Osteoblast (primary cell): ENCODE measurements at regions not wholly inside any gene's neighbourhood (a gene's known extent, or its start where the extent isn't known, plus 50 kb on each side); places are given as distances from the start of the nearest gene placed in this dataset.

Experiments used
- DNase-seq: peaks from one replicate; pipeline ENCODE4 v3.0.0; 2011; ENCODE audit warnings: low spot score, mixed read lengths; ENCODE audit not compliant: insufficient read length; ENCODE audit errors: missing footprints
- H2AFZ ChIP-seq: 2 replicates; pipeline ENCODE4 v1.6.0; 2011; ENCODE audit warnings: mild to moderate bottlenecking, low read length
- H3K27ac ChIP-seq: 2 replicates; pipeline ENCODE4 v1.5.1; 2011; ENCODE audit warnings: mild to moderate bottlenecking, low read depth, low read length, moderate library complexity
- H3K27me3 ChIP-seq: 2 replicates; pipeline ENCODE4 v1.6.0; 2012; ENCODE audit warnings: mild to moderate bottlenecking, control low read depth, inconsistent platforms, low read length, moderate library complexity; ENCODE audit not compliant: insufficient read depth
- H3K36me3 ChIP-seq: 2 replicates; pipeline ENCODE4 v1.5.1; 2011; ENCODE audit warnings: mild to moderate bottlenecking, low read length, control low read depth, moderate library complexity; ENCODE audit not compliant: insufficient read depth
- H3K4me1 ChIP-seq: 2 replicates; pipeline ENCODE4 v1.5.1; 2011; ENCODE audit warnings: mild to moderate bottlenecking, low read length, control low read depth, moderate library complexity; ENCODE audit not compliant: insufficient read depth
- H3K4me2 ChIP-seq: 2 replicates; pipeline ENCODE4 v1.6.0; 2011; ENCODE audit warnings: mild to moderate bottlenecking, low read length; ENCODE audit not compliant: insufficient read depth
- H3K4me3 ChIP-seq: fragments of 200-600 bp; sonication (generic); 3 replicates; pipeline ENCODE4 v1.5.1; 2012; ENCODE audit warnings: mild to moderate bottlenecking, low read length, inconsistent platforms; ENCODE audit not compliant: insufficient read depth
- H3K79me2 ChIP-seq: 2 replicates; pipeline ENCODE4 v1.6.0; 2012; ENCODE audit warnings: mild to moderate bottlenecking, low read length, control low read depth, inconsistent platforms; ENCODE audit not compliant: insufficient read depth
- H3K9me3 ChIP-seq: 2 replicates; pipeline ENCODE4 v1.5.1; 2011; ENCODE audit warnings: low read depth, low read length, control low read depth
- H4K20me1 ChIP-seq: 2 replicates; pipeline ENCODE4 v1.6.0; 2012; ENCODE audit warnings: mild to moderate bottlenecking, low read length, control low read depth; ENCODE audit not compliant: insufficient read depth
- CTCF ChIP-seq: IDR thresholded peaks from 2 replicates; pipeline ENCODE4 v1.5.1; 2011; ENCODE audit warnings: mild to moderate bottlenecking, low read depth, low read length, moderate library complexity; ENCODE audit errors: extremely low read depth

- peaks cover 5% of the 10 kb centered on the region for H3K4me1 ChIP-seq
- no peak overlapping the region for H3K27ac ChIP-seq
- H3K4me3 ChIP-seq: no peak overlapping the region
- H3K79me2 ChIP-seq: no peaks in the 10 kb centered on the region
- no peak for DNase-seq
- no peak for TF ChIP-seq CTCF
- no peaks in the 10 kb centered on the region for H3K9me3 ChIP-seq
- no peaks in the 10 kb centered on the region for H3K36me3 ChIP-seq
- H4K20me1 ChIP-seq: no peaks in the 10 kb centered on the region
- no peak overlapping the region for H2AFZ ChIP-seq
- no peak overlapping the region for H3K4me2 ChIP-seq
- no peaks in the 10 kb centered on the region for H3K27me3 ChIP-seq
These were observed 61.3 kb upstream of the SMAD3 start for GRCh38 chr15:67004142-67004541.

GRCh38 chr15:67005294-67005996 lies 60.0 kb upstream of the SMAD3 start:
- Histone ChIP-seq H3K27ac (no peak overlapping the region), H3K9me3 (no peaks in the 10 kb centered on the region), H2AFZ (no peak overlapping the region), H3K4me3 (no peak overlapping the region), H3K27me3 (no peaks in the 10 kb centered on the region), H3K79me2 (no peaks in the 10 kb centered on the region), H3K4me1 (peaks cover 5% of the 10 kb centered on the region), H4K20me1 (no peaks in the 10 kb centered on the region), H3K36me3 (no peaks in the 10 kb centered on the region), H3K4me2 (no peak overlapping the region)
- no peak for TF ChIP-seq CTCF
- no peak for DNase-seq

- H3K27ac ChIP-seq: no peak overlapping the region
- no peaks in the 10 kb centered on the region for H3K79me2 ChIP-seq
- H3K4me1 ChIP-seq: peaks cover 12% of the 10 kb centered on the region
- no peaks in the 10 kb centered on the region for H4K20me1 ChIP-seq
- no peak overlapping the region for H2AFZ ChIP-seq
- no peaks in the 10 kb centered on the region for H3K9me3 ChIP-seq
- no peaks in the 10 kb centered on the region for H3K36me3 ChIP-seq
- no peak overlapping the region for H3K4me3 ChIP-seq
- peak; percentile 84 for DNase-seq
- no peak overlapping the region for H3K4me2 ChIP-seq
- H3K27me3 ChIP-seq: no peaks in the 10 kb centered on the region
- no peak for TF ChIP-seq CTCF
These were observed 59.0 kb upstream of the SMAD3 start for GRCh38 chr15:67006083-67007065.
